ENCODE measurements at regions not wholly inside any gene's neighbourhood (a gene's known extent, or its start where the extent isn't known, plus 50 kb on each side); places are given as distances from the start of the nearest gene placed in this dataset.

DNA sequence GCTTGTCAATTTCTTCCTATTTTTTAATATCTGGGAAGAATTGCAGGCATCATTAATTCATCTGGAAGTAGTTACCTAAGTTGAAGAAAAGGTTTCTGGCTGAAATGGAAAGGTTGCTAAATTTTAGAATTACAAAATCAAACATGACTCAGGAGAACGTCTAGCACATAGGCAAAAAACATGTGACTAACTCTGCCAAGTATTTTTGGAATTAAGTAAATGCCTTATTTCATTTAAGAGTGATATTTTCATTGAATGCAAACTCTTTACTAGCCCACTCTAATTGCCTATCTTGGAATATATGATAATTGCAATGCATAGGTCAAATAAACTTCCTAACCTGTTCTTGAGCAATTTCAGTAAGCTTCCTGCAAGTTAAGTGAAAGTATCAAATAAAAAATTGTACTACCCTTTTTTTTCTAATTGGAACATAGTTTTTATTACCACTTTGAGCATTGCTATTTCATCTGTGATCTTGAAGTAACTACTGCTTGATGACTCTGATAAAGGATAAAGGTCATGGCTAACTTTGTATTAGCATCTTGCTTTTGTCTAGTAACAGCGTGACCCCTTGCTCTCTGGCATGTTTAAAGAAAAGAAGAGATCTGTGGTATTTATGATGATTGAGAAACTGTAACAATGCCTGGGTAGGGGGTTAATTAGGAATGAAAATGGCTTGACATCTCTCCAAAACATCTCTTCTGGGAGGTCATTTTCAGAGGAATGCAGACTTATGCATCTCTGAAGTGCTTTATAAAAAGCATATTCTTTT is 208.3 kb upstream of the NCAM2 start:
- DNase-seq: no peak
- 41 to 55% methylated on average over 2 of the region's 2 CpGs for WGBS, 2 donors
- Histone ChIP-seq H3K27me3 (no peaks in the 10 kb centered on the region), H3K4me1 (no peaks in the 10 kb centered on the region), H3K9me3 (peaks cover 0 to 8% (median 0%) of the 10 kb centered on the region in 11 donors), H3K36me3 (no peaks in the 10 kb centered on the region), H3K4me3 (no peak overlapping the region), H3K27ac (no peak overlapping the region)
- intact Hi-C loops (cut with DNase I): no loop called here
- TF ChIP-seq, protein P1, sequence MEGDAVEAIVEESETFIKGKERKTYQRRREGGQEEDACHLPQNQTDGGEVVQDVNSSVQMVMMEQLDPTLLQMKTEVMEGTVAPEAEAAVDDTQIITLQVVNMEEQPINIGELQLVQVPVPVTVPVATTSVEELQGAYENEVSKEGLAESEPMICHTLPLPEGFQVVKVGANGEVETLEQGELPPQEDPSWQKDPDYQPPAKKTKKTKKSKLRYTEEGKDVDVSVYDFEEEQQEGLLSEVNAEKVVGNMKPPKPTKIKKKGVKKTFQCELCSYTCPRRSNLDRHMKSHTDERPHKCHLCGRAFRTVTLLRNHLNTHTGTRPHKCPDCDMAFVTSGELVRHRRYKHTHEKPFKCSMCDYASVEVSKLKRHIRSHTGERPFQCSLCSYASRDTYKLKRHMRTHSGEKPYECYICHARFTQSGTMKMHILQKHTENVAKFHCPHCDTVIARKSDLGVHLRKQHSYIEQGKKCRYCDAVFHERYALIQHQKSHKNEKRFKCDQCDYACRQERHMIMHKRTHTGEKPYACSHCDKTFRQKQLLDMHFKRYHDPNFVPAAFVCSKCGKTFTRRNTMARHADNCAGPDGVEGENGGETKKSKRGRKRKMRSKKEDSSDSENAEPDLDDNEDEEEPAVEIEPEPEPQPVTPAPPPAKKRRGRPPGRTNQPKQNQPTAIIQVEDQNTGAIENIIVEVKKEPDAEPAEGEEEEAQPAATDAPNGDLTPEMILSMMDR (IDR thresholded peaks at IDR 0.05): no peak
- no peak for ATAC-seq

DNA sequence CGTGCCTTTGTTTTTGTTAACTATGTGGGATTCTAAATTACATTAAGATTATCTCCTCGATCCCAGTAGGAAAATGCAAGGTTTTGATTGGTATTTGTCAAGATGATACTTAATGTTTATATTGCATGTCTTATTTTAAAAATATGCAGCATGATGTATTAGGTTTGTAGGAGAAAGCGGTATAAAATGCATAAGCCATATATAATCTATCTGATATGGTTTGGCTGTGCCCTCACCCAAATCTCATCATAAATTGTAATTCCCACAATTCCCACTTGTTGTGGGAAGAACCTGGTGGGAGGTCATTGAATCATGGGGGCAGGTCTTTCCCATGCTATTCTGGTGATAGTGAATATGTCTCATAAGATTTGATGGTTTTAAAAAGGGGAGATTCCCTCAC is 198.1 kb upstream of the NCAM2 start:
- TF ChIP-seq, protein P1 (IDR thresholded peaks at IDR 0.05): no peak
- Histone ChIP-seq H3K27ac (no peak overlapping the region), H3K36me3 (no peaks in the 10 kb centered on the region), H3K27me3 (no peaks in the 10 kb centered on the region), H3K4me1 (no peaks in the 10 kb centered on the region), H3K9me3 (peaks cover 0 to 7% (median 0%) of the 10 kb centered on the region in 11 donors), H3K4me3 (no peak overlapping the region)
- intact Hi-C loops (cut with DNase I): no loop called here
- DNase-seq: no peak
- ATAC-seq: no peak
- WGBS, 2 donors: 83 to 89% methylated on average over 3 of the region's 3 CpGs

DNA sequence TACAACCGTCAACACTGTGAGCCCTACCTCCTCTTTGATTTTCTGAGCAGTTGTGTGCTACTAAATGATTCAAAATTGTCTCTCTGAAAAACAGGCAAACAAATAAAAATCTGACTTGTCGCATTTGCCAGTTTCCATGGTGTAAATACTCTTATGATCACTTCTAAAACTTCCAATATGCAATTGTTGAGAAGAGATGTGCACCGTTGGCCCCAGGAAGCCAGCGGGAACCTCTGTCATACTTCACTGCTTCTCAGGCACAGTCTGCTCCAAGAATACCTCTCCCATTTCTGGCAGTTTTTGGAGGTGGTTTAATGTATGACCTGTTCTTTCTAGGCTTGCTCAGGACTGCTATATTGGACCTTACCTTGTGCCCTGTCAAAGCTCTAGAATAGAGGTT is 196.0 kb upstream of the NCAM2 start:
- DNase-seq: no peak
- Histone ChIP-seq H3K27me3 (no peaks in the 10 kb centered on the region), H3K27ac (no peak overlapping the region), H3K36me3 (no peaks in the 10 kb centered on the region), H3K9me3 (peaks cover 0 to 6% (median 0%) of the 10 kb centered on the region in 11 donors), H3K4me1 (no peaks in the 10 kb centered on the region), H3K4me3 (no peak overlapping the region)
- intact Hi-C loops (cut with DNase I): no loop called here
- TF ChIP-seq, protein P1 (IDR thresholded peaks at IDR 0.05): no peak
- ATAC-seq: no peak
- 86 to 89% methylated on average over 4 of the region's 4 CpGs for WGBS, 2 donors

DNA sequence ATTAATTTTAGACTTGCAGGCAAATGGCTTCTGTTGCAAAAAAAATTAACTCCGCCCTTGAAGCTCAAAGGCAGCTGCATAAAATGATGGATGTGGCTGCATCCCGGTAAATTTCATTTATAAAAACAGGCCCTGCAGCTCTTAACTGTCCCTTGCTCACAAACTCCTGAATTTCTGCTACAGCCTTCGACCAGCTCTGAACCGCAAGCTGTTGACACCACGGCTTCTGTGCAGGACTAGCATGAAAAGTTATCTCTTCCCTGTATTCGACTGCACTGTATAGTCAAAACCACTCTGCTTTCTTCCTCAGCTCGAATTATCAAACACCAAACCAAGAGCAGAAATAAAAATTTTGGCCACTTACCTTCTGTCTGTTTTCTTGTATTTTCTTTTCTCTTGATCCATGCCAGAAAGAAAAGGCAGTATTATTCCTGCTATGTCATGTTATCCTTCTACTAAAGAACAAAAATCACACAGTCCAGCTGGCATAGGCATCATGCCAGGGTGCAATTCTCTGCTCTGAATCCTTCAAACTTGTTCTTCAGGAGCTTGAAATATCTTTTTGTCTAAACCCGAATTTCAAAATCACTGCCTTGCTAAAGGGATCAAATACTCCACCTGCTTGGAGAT is 195.5 kb upstream of the NCAM2 start:
- H3K27ac ChIP-seq: no peak overlapping the region
- no peaks in the 10 kb centered on the region for H3K4me1 ChIP-seq
- intact Hi-C loops (cut with DNase I): no loop called here
- peaks cover 0 to 6% (median 0%) of the 10 kb centered on the region in 11 donors for H3K9me3 ChIP-seq
- TF ChIP-seq, protein P1 (IDR thresholded peaks at IDR 0.05): no peak
- no peaks in the 10 kb centered on the region for H3K36me3 ChIP-seq
- ATAC-seq: no peak
- no peak overlapping the region for H3K4me3 ChIP-seq
- 65 to 73% methylated on average over 8 of the region's 8 CpGs for WGBS, 2 donors
- no peak for DNase-seq
- no peaks in the 10 kb centered on the region for H3K27me3 ChIP-seq
